Upper lobe of left lung (tissue), 4 donors: ENCODE measurements at regions not wholly inside any gene's neighbourhood (a gene's known extent, or its start where the extent isn't known, plus 50 kb on each side); places are given as distances from the start of the nearest gene placed in this dataset.

ENCODE experiments used
- CTCF ChIP-seq, 6 experiments: fragments of 450-650 bp in 4 of 6; fragments of 200-600 bp in 2 of 6; sonication (generic) in 2 of 6; IDR thresholded peaks; one replicate each; pipeline ENCODE4 v1.5.1; 2016 to 2019; ENCODE audit warnings: antibody characterized with exemption in 6 of 6
- EP300 ChIP-seq, 4 donors: sonication (generic); formaldehyde crosslinking; IDR thresholded peaks; one replicate each; pipeline ENCODE4 v1.5.1; 2017; ENCODE audit warnings: antibody characterized with exemption in 4 of 4, control low read depth in 2 of 4
- POLR2A ChIP-seq, 4 donors: fragments of 450-650 bp; IDR thresholded peaks; one replicate each; pipeline ENCODE4 v1.5.1; 2016 to 2017; ENCODE audit warnings: antibody characterized with exemption in 4 of 4, mild to moderate bottlenecking in 2 of 4
- POLR2AphosphoS5 ChIP-seq, 2 donors: sonication (generic); formaldehyde crosslinking; IDR thresholded peaks; one replicate each; pipeline ENCODE4 v1.5.1; 2017; ENCODE audit warnings: antibody characterized with exemption in 2 of 2

- TF ChIP-seq CTCF (IDR thresholded peaks at IDR 0.05), result no peak
- TF ChIP-seq POLR2A (IDR thresholded peaks at IDR 0.05), result no peak
- TF ChIP-seq POLR2AphosphoS5 (IDR thresholded peaks at IDR 0.05), result no peak
- no peak for TF ChIP-seq EP300 (IDR thresholded peaks at IDR 0.05)
These were observed 55.8 kb upstream of the CDH6 start for GRCh38 chr5:31137676-31138075.
